NCI-H345 treated with DMSO at 0.1 percent for 48 hours (cell line): ENCODE measurements at regions not wholly inside any gene's neighbourhood (a gene's known extent, or its start where the extent isn't known, plus 50 kb on each side); places are given as distances from the start of the nearest gene placed in this dataset.
"Not testable (repeated sequence)": the region's sequence is repeated elsewhere in the genome, so short reads cannot be mapped to it uniquely, and the experiment has no call there.

Source experiments
- DNase-seq: peaks from one replicate; lab custom pipeline; 2025; ENCODE audit not compliant: unreplicated experiment; lab: John Stamatoyannopoulos, UW

DNA sequence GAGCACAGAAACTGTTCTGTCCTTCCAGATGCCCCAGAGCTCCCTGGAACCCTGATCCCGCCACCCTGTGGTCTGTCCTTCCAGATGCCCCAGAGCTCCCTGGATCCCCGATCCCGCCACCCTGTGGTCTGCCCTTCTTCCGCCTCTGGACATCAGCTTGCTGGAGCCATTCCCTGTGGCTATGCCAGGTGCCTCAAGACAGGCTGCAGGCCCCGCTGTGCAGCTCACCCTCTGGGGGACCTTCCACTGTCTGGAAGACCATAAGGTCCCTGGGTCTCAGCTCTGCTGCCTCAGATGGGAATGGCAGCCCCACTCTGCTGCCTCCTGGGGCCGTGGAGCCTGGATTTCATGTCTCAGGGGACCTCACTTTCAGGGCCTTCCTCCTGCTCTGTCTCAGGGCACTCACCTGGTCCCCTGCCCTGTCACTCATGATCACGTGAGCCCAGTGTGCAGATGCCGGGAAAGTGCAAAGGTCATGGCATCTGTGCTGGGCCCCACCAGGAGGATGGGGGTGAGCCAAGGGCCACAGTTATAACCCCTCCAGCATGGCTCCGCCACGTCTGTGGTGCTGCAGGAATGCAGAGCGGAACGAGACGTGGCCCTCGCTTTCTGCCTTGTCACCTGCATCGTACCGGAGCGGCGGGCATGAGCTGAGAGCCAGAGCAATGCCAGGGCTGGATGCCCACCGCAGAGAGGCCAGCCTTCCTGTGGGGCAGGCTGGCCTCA, 1520.7 kb downstream of the BRD1 start:
- no peak for DNase-seq

- DNase-seq = no peak
Measured at GRCh38 chr22:48306284-48306683, 1521.4 kb downstream of the BRD1 start.

- no peak for DNase-seq
Measured at GRCh38 chr22:48305726-48306235, 1521.9 kb downstream of the BRD1 start.

- no peak for DNase-seq
Measured at GRCh38 chr22:48303369-48303725, 1524.3 kb downstream of the BRD1 start.

- DNase-seq = no peak
Measured at GRCh38 chr22:48302657-48303368, 1524.9 kb downstream of the BRD1 start.

GRCh38 chr22:48301908-48302307, 1525.8 kb downstream of the BRD1 start:
- DNase-seq = no peak

GRCh38 chr22:48301421-48301820, 1526.3 kb downstream of the BRD1 start:
- DNase-seq = no peak

GRCh38 chr22:48300877-48301276, 1526.8 kb downstream of the BRD1 start:
- no peak for DNase-seq

GRCh38 chr22:48299801-48300200, 1527.9 kb downstream of the BRD1 start:
- DNase-seq = no peak

DNA sequence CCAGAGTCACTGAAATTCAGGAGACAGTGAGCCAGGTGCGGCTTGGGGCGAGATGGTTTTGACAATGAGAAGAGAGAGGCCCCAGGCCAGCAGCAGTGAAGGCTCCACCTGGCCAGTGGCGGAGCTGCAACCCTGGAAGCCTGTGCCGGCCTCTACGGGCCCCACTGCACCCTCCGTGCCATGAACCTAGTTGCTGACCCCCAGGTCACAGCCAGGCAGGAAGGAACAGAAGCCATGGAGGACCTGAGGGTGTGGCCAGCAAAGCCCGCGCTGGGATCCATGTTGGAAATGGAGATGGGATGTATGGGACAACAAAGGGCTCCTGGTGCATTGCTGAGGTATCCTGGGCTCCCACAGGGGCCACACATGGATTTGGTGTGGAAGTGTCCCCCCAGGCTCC, 1528.5 kb downstream of the BRD1 start:
- DNase-seq = no peak

- no peak for DNase-seq
Measured at GRCh38 chr22:48297296-48297695, 1530.4 kb downstream of the BRD1 start.

GRCh38 chr22:48289954-48290353, 1527.5 kb downstream of the TBC1D22A start:
- not testable (repeated sequence) for DNase-seq

DNA sequence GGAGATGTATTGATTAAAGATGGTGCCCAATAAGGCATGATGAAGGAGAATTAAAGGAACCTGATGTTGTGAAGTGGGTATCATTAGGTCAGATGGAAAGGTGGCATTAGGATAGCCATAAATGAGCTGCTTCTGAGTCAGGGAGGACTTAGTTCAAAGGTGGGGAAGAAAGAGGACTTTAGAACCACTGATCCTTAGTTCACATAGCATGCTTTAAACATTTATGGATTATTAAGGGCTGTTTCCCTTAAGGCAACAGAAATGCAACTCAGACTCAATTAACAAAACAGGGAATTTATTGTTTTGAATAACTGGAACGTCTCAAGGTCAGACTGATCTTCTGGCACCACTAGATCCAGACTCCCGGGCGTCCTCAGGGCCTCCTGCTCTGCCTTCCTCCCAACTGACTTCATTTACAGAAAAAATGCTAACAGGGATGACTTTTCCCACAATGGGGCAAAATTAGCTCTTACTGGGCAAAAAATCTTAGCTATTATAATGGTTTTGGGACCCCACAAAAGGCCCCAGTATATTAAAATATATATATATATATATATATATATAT, 1526.0 kb downstream of the TBC1D22A start:
- DNase-seq = no peak

GRCh38 chr22:48287031-48287430, 1524.6 kb downstream of the TBC1D22A start:
- DNase-seq = no peak

GRCh38 chr22:48284671-48285070, 1522.2 kb downstream of the TBC1D22A start:
- DNase-seq = no peak

DNA sequence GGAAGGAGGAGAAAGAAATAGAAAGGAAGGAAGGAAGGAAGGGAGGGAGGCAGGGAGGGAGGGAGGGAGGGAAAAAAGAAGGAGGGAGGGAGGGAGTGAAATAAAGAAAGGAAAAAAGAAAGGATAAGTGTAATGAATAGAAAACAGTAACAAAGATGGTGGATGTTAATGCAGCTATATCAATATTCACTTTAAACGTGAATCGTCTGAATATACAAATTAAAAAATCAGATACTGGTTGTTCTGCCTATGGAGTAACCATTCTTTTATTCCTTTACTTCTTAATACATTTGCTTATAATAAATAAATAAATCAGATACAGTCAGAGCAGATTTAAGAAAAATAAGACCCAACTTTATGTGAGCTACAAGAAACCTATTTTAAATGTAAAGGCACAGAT, 1520.4 kb downstream of the TBC1D22A start:
- no peak for DNase-seq

DNA sequence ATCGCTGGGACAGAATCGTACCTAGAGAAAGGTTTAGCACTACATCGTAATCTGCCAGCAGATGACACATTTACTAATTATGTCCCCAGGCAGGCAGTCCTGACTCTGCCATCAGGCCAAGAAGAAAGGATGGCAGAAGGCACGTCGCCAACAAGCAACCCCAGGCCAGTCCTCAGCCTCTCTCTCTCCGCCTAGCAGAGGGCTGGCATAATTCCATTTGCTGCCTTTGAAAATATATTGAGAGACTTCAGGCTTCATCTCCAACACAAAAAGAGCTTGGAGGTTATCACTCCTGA, 1517.0 kb downstream of the TBC1D22A start:
- DNase-seq = no peak

DNA sequence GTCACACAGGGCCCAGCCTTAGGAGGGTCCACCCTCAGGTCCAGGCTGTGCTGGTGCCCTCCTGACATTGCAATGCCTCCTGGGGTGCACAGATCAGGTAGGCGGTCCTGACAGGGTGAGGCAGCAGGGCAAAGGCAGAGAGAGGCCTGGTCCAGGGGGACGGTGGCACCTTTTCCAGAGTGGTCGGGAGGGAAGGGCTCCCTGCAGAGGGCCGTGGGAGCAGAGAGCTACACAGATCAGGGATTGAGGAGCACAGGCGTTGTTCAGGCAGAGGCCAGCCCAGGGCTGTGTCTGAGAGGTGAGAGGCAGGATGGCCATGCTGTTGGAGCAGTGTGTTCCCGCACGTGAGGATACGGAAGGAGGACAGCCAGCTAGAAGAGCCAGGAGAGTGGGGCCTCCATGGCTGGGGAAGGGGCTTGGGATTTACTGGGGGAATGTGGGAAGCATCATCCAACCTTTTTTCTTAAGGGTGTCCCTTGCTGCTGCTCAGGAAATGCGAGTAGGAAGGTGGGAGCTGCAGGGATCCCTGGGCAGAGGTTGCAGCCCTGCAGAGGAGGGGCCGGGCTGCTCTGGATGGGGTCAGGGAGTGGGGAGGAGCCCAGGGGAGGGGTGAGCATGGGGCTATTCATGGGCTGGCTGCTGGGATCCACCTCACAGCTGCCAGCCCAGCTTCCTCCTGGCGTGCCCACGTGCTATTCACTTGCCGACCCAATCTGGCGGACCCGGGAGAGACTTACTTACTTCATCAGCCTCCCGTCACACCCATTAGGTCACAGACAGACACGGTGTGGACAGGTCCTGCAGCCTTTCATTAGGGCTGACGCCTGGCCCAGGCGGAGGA, 1516.4 kb downstream of the TBC1D22A start:
- DNase-seq = no peak

- DNase-seq = no peak
Measured at GRCh38 chr22:48277868-48278581, 1515.6 kb downstream of the TBC1D22A start.

GRCh38 chr22:48276994-48277867, 1514.8 kb downstream of the TBC1D22A start:
- DNase-seq = no peak
